ENCODE measurements at regions not wholly inside any gene's neighbourhood (a gene's known extent, or its start where the extent isn't known, plus 50 kb on each side); places are given as distances from the start of the nearest gene placed in this dataset.

- DNase-seq, result no peak
Observed at GRCh38 chr5:109917154-109917546, 227.4 kb downstream of the MAN2A1 start.

- DNase-seq, result no peak
Observed at GRCh38 chr5:109917966-109918365, 228.2 kb downstream of the MAN2A1 start.

- DNase-seq, result no peak
Observed at GRCh38 chr5:109920736-109921135, 231.0 kb downstream of the MAN2A1 start.

- DNase-seq, result peak in 1 of 2 experiments; percentile 25
Observed at GRCh38 chr5:109921735-109922380, 232.1 kb downstream of the MAN2A1 start.

GRCh38 chr5:109922381-109922995 lies 232.8 kb downstream of the MAN2A1 start:
- DNase-seq, result no peak

- no peak for DNase-seq
Observed at GRCh38 chr5:109923205-109923604, 233.5 kb downstream of the MAN2A1 start.

GRCh38 chr5:109924237-109925107 lies 234.7 kb downstream of the MAN2A1 start:
- no peak for DNase-seq

- DNase-seq, result no peak
Observed at GRCh38 chr5:109927639-109928038, 237.9 kb downstream of the MAN2A1 start.

- no peak for DNase-seq
Observed at GRCh38 chr5:109928046-109928445, 238.3 kb downstream of the MAN2A1 start.

- DNase-seq, result no peak
Observed at GRCh38 chr5:109928811-109929210, 239.1 kb downstream of the MAN2A1 start.

GRCh38 chr5:109929376-109929775 lies 239.6 kb downstream of the MAN2A1 start:
- no peak for DNase-seq

GRCh38 chr5:109929911-109930310 lies 240.2 kb downstream of the MAN2A1 start:
- no peak for DNase-seq

- DNase-seq, result no peak
Observed at GRCh38 chr5:109931049-109931780, 241.5 kb downstream of the MAN2A1 start.

GRCh38 chr5:109935833-109936490 lies 246.2 kb downstream of the MAN2A1 start:
- no peak for DNase-seq

- no peak for DNase-seq
Observed at GRCh38 chr5:109936996-109937395, 247.3 kb downstream of the MAN2A1 start.

- DNase-seq, result no peak
Observed at GRCh38 chr5:109937951-109938350, 248.2 kb downstream of the MAN2A1 start.

- DNase-seq, result no peak
Observed at GRCh38 chr5:109938453-109938852, 248.7 kb downstream of the MAN2A1 start.

- no peak for DNase-seq
Observed at GRCh38 chr5:109939116-109939682, 249.5 kb downstream of the MAN2A1 start.

- no peak for DNase-seq
Observed at GRCh38 chr5:109942646-109943045, 252.9 kb downstream of the MAN2A1 start.

GRCh38 chr5:109943701-109944235 lies 254.0 kb downstream of the MAN2A1 start:
- no peak for DNase-seq

GRCh38 chr5:109944461-109944860 lies 254.7 kb downstream of the MAN2A1 start:
- no peak for DNase-seq

GRCh38 chr5:109945097-109945678 lies 255.5 kb downstream of the MAN2A1 start:
- DNase-seq, result no peak

All from stimulated activated CD4-positive, alpha-beta T cell treated with anti-CD3 and anti-CD28 coated beads, Interleukin-4, amount 100 ng/mL, for 4 hours (primary cell).